ENCODE measurements at regions not wholly inside any gene's neighbourhood (a gene's known extent, or its start where the extent isn't known, plus 50 kb on each side); places are given as distances from the start of the nearest gene placed in this dataset.

DNA sequence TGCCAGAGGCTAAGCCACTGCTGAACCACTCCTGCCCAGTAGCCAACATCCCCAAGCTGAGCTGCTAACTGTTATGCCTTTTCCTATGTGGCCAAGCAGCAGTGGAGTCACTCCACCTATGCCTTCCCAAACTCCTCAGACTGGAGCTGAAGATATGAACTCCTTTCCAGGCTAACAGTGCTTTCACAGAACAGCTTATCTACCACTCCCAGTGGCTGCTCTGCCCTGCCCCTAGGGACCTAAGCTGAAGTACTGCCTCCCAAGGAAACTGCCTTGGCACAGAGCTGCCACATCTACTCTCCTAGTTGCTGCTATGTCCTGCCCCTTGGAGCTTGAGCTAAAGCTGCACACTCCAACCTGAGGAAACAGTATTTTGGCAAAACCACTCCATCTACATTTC is 275.9 kb downstream of the RBM43 start:
- no peak overlapping the region for H3K9ac ChIP-seq (ENCODE audit: low read depth, low read length)
- H3K27me3 ChIP-seq (ENCODE audit: control insufficient read depth, insufficient read depth, low read length): no peaks in the 10 kb centered on the region
- H3K4me1 ChIP-seq (ENCODE audit: control insufficient read depth, insufficient read depth, low read length): peaks cover 17% of the 10 kb centered on the region

DNA sequence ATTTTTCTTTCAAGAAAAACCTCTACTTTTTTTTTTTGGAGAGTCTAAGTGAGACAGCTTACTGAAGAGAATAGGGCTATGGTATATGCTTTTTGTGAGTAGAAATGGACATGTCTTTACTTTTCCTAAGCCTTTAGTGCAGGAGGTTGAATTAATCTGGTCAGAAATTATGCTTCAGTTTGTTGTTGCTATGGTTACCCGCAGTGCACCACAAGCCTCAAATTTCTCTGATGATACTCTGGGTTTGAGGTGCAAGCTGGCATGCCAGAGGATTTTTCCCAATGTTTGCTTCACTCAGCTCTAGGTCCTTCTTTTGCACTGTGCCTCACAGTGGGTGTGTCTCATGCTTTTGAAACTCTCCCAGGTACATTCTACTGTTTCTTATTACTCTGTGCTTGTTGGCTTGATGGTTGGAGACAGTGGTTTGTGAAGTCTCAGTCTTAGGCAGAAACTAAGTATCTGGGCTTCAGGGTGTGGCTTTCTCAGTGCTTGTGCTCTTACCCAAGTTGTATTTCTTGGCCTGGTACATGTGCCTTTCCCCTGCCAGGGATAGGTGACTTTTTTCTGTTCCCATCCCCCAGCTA is 278.3 kb downstream of the RBM43 start:
- H3K27me3 ChIP-seq (ENCODE audit: control insufficient read depth, insufficient read depth, low read length): no peaks in the 10 kb centered on the region
- H3K9me3 ChIP-seq (ENCODE audit: control insufficient read depth, insufficient read depth, low read length): no peaks in the 10 kb centered on the region

More for the DNA sequence above, 275.9 kb downstream of the RBM43 start:
- Histone ChIP-seq H3K9me3 (ENCODE audit: control insufficient read depth, insufficient read depth, low read length) (no peaks in the 10 kb centered on the region), H3K36me3 (ENCODE audit: control insufficient read depth, insufficient read depth, low read length) (no peaks in the 10 kb centered on the region), H3K4me3 (ENCODE audit: low read depth, low read length) (no peak overlapping the region)

DNA sequence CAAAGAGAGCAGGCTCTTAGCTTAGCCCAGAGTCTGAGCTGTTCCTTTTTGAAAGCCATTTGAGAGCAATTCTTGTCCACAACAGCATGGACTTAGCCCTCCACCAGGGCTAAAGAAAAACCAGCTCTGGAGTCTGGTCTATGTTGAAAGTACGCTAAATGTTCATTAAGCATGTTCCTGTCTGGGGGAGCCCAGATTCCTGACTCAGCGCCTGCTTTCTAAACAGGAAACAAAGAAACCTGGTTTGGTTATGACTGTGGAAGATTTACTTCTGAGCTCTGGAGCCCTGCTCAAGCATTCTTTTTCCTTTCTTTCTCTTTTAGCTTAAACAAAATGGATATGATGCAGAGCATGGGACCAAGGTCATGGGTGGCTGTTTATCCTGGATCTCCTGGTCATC is 279.8 kb downstream of the RBM43 start:
- Histone ChIP-seq H3K36me3 (ENCODE audit: control insufficient read depth, insufficient read depth, low read length) (no peaks in the 10 kb centered on the region), H3K9ac (ENCODE audit: low read depth, low read length) (no peak overlapping the region), H3K27me3 (ENCODE audit: control insufficient read depth, insufficient read depth, low read length) (no peaks in the 10 kb centered on the region), H3K9me3 (ENCODE audit: control insufficient read depth, insufficient read depth, low read length) (no peaks in the 10 kb centered on the region), H3K4me1 (ENCODE audit: control insufficient read depth, insufficient read depth, low read length) (peaks cover 17% of the 10 kb centered on the region), H3K4me3 (ENCODE audit: low read depth, low read length) (no peak overlapping the region)

More for the DNA sequence above, 278.3 kb downstream of the RBM43 start:
- Histone ChIP-seq H3K36me3 (ENCODE audit: control insufficient read depth, insufficient read depth, low read length) (no peaks in the 10 kb centered on the region), H3K9ac (ENCODE audit: low read depth, low read length) (no peak overlapping the region), H3K4me1 (ENCODE audit: control insufficient read depth, insufficient read depth, low read length) (peaks cover 17% of the 10 kb centered on the region), H3K4me3 (ENCODE audit: low read depth, low read length) (no peak overlapping the region)

DNA sequence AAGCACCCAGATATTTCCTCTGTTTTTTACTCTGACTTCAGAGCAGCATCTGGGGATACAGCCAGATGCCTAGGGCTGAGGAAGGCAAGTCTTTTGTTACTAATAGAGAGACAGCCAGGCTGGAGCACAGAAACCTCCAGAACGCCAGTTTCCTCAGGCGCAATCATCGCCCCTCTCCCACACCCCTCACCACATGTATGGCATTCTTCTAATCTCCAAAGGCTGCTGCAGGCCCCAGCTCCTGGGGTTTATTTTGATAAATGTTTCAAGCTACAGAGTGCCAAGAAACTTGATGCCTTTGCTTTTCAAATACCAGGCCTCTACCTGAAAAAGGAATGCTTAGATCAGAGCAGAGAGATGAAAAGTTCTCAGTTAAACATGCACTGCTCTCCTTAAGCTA is 283.6 kb downstream of the RBM43 start:
- H3K9me3 ChIP-seq (ENCODE audit: control insufficient read depth, insufficient read depth, low read length): no peaks in the 10 kb centered on the region
- no peak overlapping the region for H3K4me3 ChIP-seq (ENCODE audit: low read depth, low read length)

DNA sequence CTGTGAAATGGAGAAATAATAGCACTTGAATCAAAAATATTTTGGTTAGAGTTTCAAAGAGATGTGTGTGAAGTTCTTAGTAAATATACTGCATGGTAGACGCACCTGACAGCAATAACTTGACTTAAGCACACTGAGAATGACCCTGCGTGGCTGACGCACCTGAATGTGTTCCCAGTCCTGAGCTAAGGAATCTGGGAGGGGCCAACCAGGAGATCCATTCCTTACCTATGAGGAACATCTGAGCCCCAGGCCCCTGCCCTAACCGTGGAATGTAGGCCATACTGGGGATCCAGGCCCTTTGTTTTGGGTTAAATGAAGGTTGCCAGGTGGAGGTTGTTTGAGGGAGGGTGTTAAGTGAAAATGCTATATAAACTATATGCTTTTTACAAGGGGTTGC is 284.4 kb downstream of the RBM43 start:
- Histone ChIP-seq H3K36me3 (ENCODE audit: control insufficient read depth, insufficient read depth, low read length) (no peaks in the 10 kb centered on the region), H3K4me1 (ENCODE audit: control insufficient read depth, insufficient read depth, low read length) (peaks cover 6% of the 10 kb centered on the region), H3K4me3 (ENCODE audit: low read depth, low read length) (no peak overlapping the region), H3K27me3 (ENCODE audit: control insufficient read depth, insufficient read depth, low read length) (no peaks in the 10 kb centered on the region), H3K9ac (ENCODE audit: low read depth, low read length) (no peak overlapping the region), H3K9me3 (ENCODE audit: control insufficient read depth, insufficient read depth, low read length) (no peaks in the 10 kb centered on the region)

More for the DNA sequence above, 283.6 kb downstream of the RBM43 start:
- no peak overlapping the region for H3K9ac ChIP-seq (ENCODE audit: low read depth, low read length)
- peaks cover 10% of the 10 kb centered on the region for H3K4me1 ChIP-seq (ENCODE audit: control insufficient read depth, insufficient read depth, low read length)
- H3K27me3 ChIP-seq (ENCODE audit: control insufficient read depth, insufficient read depth, low read length): no peaks in the 10 kb centered on the region
- H3K36me3 ChIP-seq (ENCODE audit: control insufficient read depth, insufficient read depth, low read length): no peaks in the 10 kb centered on the region

DNA sequence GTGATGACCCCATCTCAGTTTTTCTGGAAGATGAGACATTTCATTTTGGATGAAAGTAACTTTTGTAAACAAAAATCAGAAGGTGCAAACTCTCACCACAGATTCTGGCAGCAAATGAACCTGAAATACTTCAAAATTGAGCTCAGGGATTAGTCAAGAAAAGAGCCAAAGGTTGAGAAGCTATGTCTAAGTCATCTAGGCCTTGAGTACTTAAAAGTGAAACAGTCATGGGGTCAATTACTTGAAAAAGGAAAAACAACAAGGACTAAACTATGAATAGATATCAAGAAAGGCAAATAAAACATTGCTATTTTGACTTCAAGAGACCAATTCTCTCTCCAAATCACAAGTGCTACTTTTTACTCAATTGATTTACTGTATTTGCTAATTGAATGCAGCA is 285.1 kb downstream of the RBM43 start:
- H3K4me1 ChIP-seq (ENCODE audit: control insufficient read depth, insufficient read depth, low read length): no peaks in the 10 kb centered on the region
- H3K9me3 ChIP-seq (ENCODE audit: control insufficient read depth, insufficient read depth, low read length): no peaks in the 10 kb centered on the region
- H3K4me3 ChIP-seq (ENCODE audit: low read depth, low read length): no peak overlapping the region
- no peak overlapping the region for H3K9ac ChIP-seq (ENCODE audit: low read depth, low read length)
- no peaks in the 10 kb centered on the region for H3K27me3 ChIP-seq (ENCODE audit: control insufficient read depth, insufficient read depth, low read length)
- H3K36me3 ChIP-seq (ENCODE audit: control insufficient read depth, insufficient read depth, low read length): no peaks in the 10 kb centered on the region

- no peaks in the 10 kb centered on the region for H3K4me1 ChIP-seq (ENCODE audit: control insufficient read depth, insufficient read depth, low read length)
- H3K27me3 ChIP-seq (ENCODE audit: control insufficient read depth, insufficient read depth, low read length): no peaks in the 10 kb centered on the region
- no peaks in the 10 kb centered on the region for H3K9me3 ChIP-seq (ENCODE audit: control insufficient read depth, insufficient read depth, low read length)
- H3K36me3 ChIP-seq (ENCODE audit: control insufficient read depth, insufficient read depth, low read length): no peaks in the 10 kb centered on the region
- no peak overlapping the region for H3K9ac ChIP-seq (ENCODE audit: low read depth, low read length)
- H3K4me3 ChIP-seq (ENCODE audit: low read depth, low read length): no peak overlapping the region
Observed at GRCh38 chr2:150974864-150975263, 286.8 kb downstream of the RBM43 start.

GRCh38 chr2:150974234-150974633 is 287.4 kb downstream of the RBM43 start:
- no peaks in the 10 kb centered on the region for H3K27me3 ChIP-seq (ENCODE audit: control insufficient read depth, insufficient read depth, low read length)
- H3K36me3 ChIP-seq (ENCODE audit: control insufficient read depth, insufficient read depth, low read length): no peaks in the 10 kb centered on the region
- H3K4me1 ChIP-seq (ENCODE audit: control insufficient read depth, insufficient read depth, low read length): no peaks in the 10 kb centered on the region
- H3K4me3 ChIP-seq (ENCODE audit: low read depth, low read length): no peak overlapping the region
- no peaks in the 10 kb centered on the region for H3K9me3 ChIP-seq (ENCODE audit: control insufficient read depth, insufficient read depth, low read length)
- H3K9ac ChIP-seq (ENCODE audit: low read depth, low read length): no peak overlapping the region

- no peak overlapping the region for H3K4me3 ChIP-seq (ENCODE audit: low read depth, low read length)
- no peak overlapping the region for H3K9ac ChIP-seq (ENCODE audit: low read depth, low read length)
- no peaks in the 10 kb centered on the region for H3K27me3 ChIP-seq (ENCODE audit: control insufficient read depth, insufficient read depth, low read length)
- no peaks in the 10 kb centered on the region for H3K36me3 ChIP-seq (ENCODE audit: control insufficient read depth, insufficient read depth, low read length)
- H3K4me1 ChIP-seq (ENCODE audit: control insufficient read depth, insufficient read depth, low read length): no peaks in the 10 kb centered on the region
- H3K9me3 ChIP-seq (ENCODE audit: control insufficient read depth, insufficient read depth, low read length): no peaks in the 10 kb centered on the region
Observed at GRCh38 chr2:150971910-150972309, 289.8 kb downstream of the RBM43 start.

GRCh38 chr2:150963336-150963735 is 298.3 kb downstream of the RBM43 start:
- Histone ChIP-seq H3K9me3 (ENCODE audit: control insufficient read depth, insufficient read depth, low read length) (no peaks in the 10 kb centered on the region), H3K4me3 (ENCODE audit: low read depth, low read length) (no peak overlapping the region), H3K27me3 (ENCODE audit: control insufficient read depth, insufficient read depth, low read length) (no peaks in the 10 kb centered on the region), H3K9ac (ENCODE audit: low read depth, low read length) (no peak overlapping the region), H3K36me3 (ENCODE audit: control insufficient read depth, insufficient read depth, low read length) (no peaks in the 10 kb centered on the region), H3K4me1 (ENCODE audit: control insufficient read depth, insufficient read depth, low read length) (no peaks in the 10 kb centered on the region)

GRCh38 chr2:150955231-150955630 is 306.4 kb downstream of the RBM43 start:
- H3K4me3 ChIP-seq (ENCODE audit: low read depth, low read length): no peak overlapping the region
- no peaks in the 10 kb centered on the region for H3K9me3 ChIP-seq (ENCODE audit: control insufficient read depth, insufficient read depth, low read length)
- H3K27me3 ChIP-seq (ENCODE audit: control insufficient read depth, insufficient read depth, low read length): no peaks in the 10 kb centered on the region
- H3K36me3 ChIP-seq (ENCODE audit: control insufficient read depth, insufficient read depth, low read length): no peaks in the 10 kb centered on the region
- H3K9ac ChIP-seq (ENCODE audit: low read depth, low read length): no peak overlapping the region
- no peaks in the 10 kb centered on the region for H3K4me1 ChIP-seq (ENCODE audit: control insufficient read depth, insufficient read depth, low read length)

DNA sequence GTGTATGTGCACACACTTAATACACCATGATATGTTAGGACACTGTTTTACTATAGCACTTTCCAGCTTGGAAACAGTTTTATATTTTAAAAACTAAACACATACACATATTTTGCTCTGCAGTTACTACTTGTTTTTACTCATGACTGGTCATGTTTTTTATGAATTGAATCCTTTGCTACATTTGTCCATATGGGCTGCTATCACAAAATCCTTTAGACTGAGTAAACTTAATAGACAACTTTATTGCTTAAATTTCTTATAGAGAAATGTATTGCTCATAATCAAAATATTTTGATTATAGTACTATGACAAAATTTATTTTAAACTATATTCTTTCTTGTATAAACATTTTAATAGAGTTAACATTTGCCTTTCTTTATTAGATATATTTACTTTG is 314.8 kb downstream of the RBM43 start:
- H3K27me3 ChIP-seq (ENCODE audit: control insufficient read depth, insufficient read depth, low read length): no peaks in the 10 kb centered on the region
- H3K4me3 ChIP-seq (ENCODE audit: low read depth, low read length): no peak overlapping the region
- no peaks in the 10 kb centered on the region for H3K4me1 ChIP-seq (ENCODE audit: control insufficient read depth, insufficient read depth, low read length)
- no peak overlapping the region for H3K9ac ChIP-seq (ENCODE audit: low read depth, low read length)
- H3K36me3 ChIP-seq (ENCODE audit: control insufficient read depth, insufficient read depth, low read length): no peaks in the 10 kb centered on the region
- H3K9me3 ChIP-seq (ENCODE audit: control insufficient read depth, insufficient read depth, low read length): no peaks in the 10 kb centered on the region
